Spleen (tissue), 11 donors: ENCODE measurements at regions not wholly inside any gene's neighbourhood (a gene's known extent, or its start where the extent isn't known, plus 50 kb on each side); places are given as distances from the start of the nearest gene placed in this dataset.

ENCODE experiments used
- DNase-seq: peaks from one replicate; pipeline ENCODE4 v3.0.0-alpha.2; 2020
- H3K27ac ChIP-seq, 8 donors: fragments of 200-600 bp; sonication (generic) in 7 of 8; 1 replicate in 4 of 8; 2 replicates in 4 of 8; pipeline versions ENCODE4 v1.5.0 to v1.8.0; 2016 to 2021; ENCODE audit warnings: inconsistent platforms in 4 of 8, mild to moderate bottlenecking in 4 of 8, moderate library complexity in 1 of 8
- H3K27me3 ChIP-seq, 7 donors: fragments of 200-600 bp; sonication (generic) in 6 of 7; replicated peaks in 1 of 7; 1 replicate in 4 of 7; 2 replicates in 3 of 7; pipeline versions ENCODE4 v1.5.0 to v1.8.0; 2016 to 2021; ENCODE audit warnings: inconsistent platforms in 3 of 7, mild to moderate bottlenecking in 1 of 7
- H3K36me3 ChIP-seq, 6 donors: fragments of 200-600 bp; sonication (generic) in 5 of 6; 1 replicate in 4 of 6; 2 replicates in 2 of 6; pipeline versions ENCODE4 v1.5.0 to v1.8.0; 2016 to 2021; ENCODE audit warnings: inconsistent platforms in 2 of 6
- H3K4me1 ChIP-seq, 6 donors: fragments of 200-600 bp; sonication (generic) in 5 of 6; 1 replicate in 3 of 6; 2 replicates in 3 of 6; pipeline versions ENCODE4 v1.5.0 to v1.8.0; 2016 to 2021; ENCODE audit warnings: inconsistent platforms in 3 of 6
- H3K4me3 ChIP-seq, 8 donors: fragments of 200-600 bp; sonication (generic) in 7 of 8; 1 replicate in 4 of 8; 2 replicates in 4 of 8; pipeline versions ENCODE4 v1.5.0 to v1.8.0; 2016 to 2021; ENCODE audit warnings: inconsistent platforms in 4 of 8, mild to moderate bottlenecking in 4 of 8, moderate library complexity in 2 of 8
- H3K9me3 ChIP-seq, 8 donors: fragments of 200-600 bp; sonication (generic) in 7 of 8; 1 replicate in 4 of 8; 2 replicates in 4 of 8; pipeline versions ENCODE4 v1.5.0 to v1.8.0; 2016 to 2021; ENCODE audit warnings: inconsistent platforms in 4 of 8
- CTCF ChIP-seq, 11 experiments: fragments of 200-600 bp in 7 of 11; fragments of 450-650 bp in 4 of 11; sonication (generic) in 4 of 11; IDR thresholded peaks in 8 of 11; conservative IDR thresholded peaks in 3 of 11; 1 replicate in 7 of 11; 2 replicates in 4 of 11; pipeline versions ENCODE4 v1.4.0 to v1.8.0; 2016 to 2021; ENCODE audit warnings: antibody characterized with exemption in 11 of 11, inconsistent platforms in 4 of 11, mild to moderate bottlenecking in 1 of 11
- POLR2A ChIP-seq, 3 donors: fragments of 450-650 bp; IDR thresholded peaks; one replicate each; pipeline ENCODE4 v1.5.1; 2017; ENCODE audit warnings: antibody characterized with exemption in 3 of 3, mild to moderate bottlenecking in 1 of 3
- POLR2AphosphoS5 ChIP-seq, 3 donors: sonication (generic); formaldehyde crosslinking; IDR thresholded peaks; one replicate each; pipeline ENCODE4 v1.5.1; 2017; ENCODE audit warnings: antibody characterized with exemption in 3 of 3
- WGBS, 5 donors: extraction: QIAGEN DNeasy Blood & Tissue Kit in 3 of 5; methylation state at CpG; one replicate each; pipeline versions ENCODE4 v1.1.5 to v1.1.7; 2013 to 2018; 5-methylcytosine and 5-hydroxymethylcytosine counted together
- intact Hi-C: fragments of 100-400 bp; cut with DNase I; formaldehyde crosslinking; loops from one replicate; pipeline ENCODE4 v1.15.0; 2023; ENCODE audit warnings: low total_unique reads
- donor health status: healthy with polysubstance abuse.
- donor health status: DM: no; HTN: no; CAD: no; lungs with moderate emphysema.
- donor health status: DM: no; HTN: no; CAD: no.
- donor health status: Bipolar disorder and iron deficiency.
- donor health status: healthy.
- donor health status: DM: no; HTN: no; CAD: no.
- donor health status: DM: yes; HTN: yes; CAD: no.

- Histone ChIP-seq H3K4me1 (no peaks in the 10 kb centered on the region), H3K36me3 (no peaks in the 10 kb centered on the region), H3K9me3 (peaks cover 0 to 6% (median 0%) of the 10 kb centered on the region in 8 donors), H3K27ac (peak overlapping the region in 1 of 8 donors; percentile 31), H3K27me3 (no peaks in the 10 kb centered on the region), H3K4me3 (no peak overlapping the region)
- 26 to 43% (median 31%) methylated on average over 4 of the region's 4 CpGs for WGBS, 5 donors
- TF ChIP-seq POLR2A (IDR thresholded peaks at IDR 0.05) (no peak), CTCF (IDR thresholded peaks at IDR 0.05 in 8 of 11, conservative IDR thresholded peaks at IDR 0.05 in 3 of 11) (no peak), POLR2AphosphoS5 (IDR thresholded peaks at IDR 0.05) (no peak)
- intact Hi-C loops: no loop called here
- no peak for DNase-seq
Observed at GRCh38 chr4:176508780-176509331, 189.1 kb downstream of the SPCS3 start.

DNA sequence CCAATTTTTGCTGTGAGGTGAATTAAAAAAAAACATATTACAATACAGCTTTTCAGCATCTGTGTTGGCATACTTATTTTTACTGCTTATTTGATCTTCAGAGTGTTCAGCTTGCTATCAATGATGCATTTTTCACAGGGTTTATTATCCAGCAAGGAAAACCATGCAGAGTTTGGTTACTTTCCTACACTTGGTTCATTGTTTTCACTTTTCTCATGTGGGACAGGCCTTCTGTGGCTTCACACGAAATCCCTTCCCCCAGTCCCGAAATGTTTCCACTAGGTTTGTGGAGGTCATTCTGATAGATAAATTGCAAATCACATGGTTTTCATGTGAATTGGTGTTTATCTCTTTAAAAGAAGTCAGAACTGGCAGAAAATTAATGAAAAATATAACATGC lies 205.8 kb downstream of the SPCS3 start:
- no peak overlapping the region for H3K27ac ChIP-seq
- no peaks in the 10 kb centered on the region for H3K27me3 ChIP-seq
- H3K4me1 ChIP-seq: no peaks in the 10 kb centered on the region
- 63 to 77% (median 68%) methylated on average over 2 of the region's 2 CpGs for WGBS, 5 donors
- no peak for TF ChIP-seq CTCF (IDR thresholded peaks at IDR 0.05 in 8 of 11, conservative IDR thresholded peaks at IDR 0.05 in 3 of 11)
- no peak for TF ChIP-seq POLR2AphosphoS5 (IDR thresholded peaks at IDR 0.05)
- no peak for DNase-seq
- no peak overlapping the region for H3K4me3 ChIP-seq
- H3K36me3 ChIP-seq: no peaks in the 10 kb centered on the region
- intact Hi-C loops: no loop called here
- peaks cover 0 to 9% (median 0%) of the 10 kb centered on the region in 8 donors for H3K9me3 ChIP-seq

GRCh38 chr4:176526704-176527103 lies 206.9 kb downstream of the SPCS3 start:
- 19 to 33% (median 26%) methylated on average over 5 of the region's 5 CpGs for whole genome bisulfite sequencing, 5 donors
- no peaks in the 10 kb centered on the region for H3K4me1 ChIP-seq
- H3K27me3 ChIP-seq: no peaks in the 10 kb centered on the region
- no peak overlapping the region for H3K27ac ChIP-seq
- H3K9me3 ChIP-seq: peaks cover 0 to 9% (median 0%) of the 10 kb centered on the region in 8 donors
- intact Hi-C loops: no loop called here
- DNase-seq: no peak
- no peaks in the 10 kb centered on the region for H3K36me3 ChIP-seq
- TF ChIP-seq CTCF (IDR thresholded peaks at IDR 0.05 in 8 of 11, conservative IDR thresholded peaks at IDR 0.05 in 3 of 11) (no peak), POLR2AphosphoS5 (IDR thresholded peaks at IDR 0.05) (no peak), POLR2A (IDR thresholded peaks at IDR 0.05) (no peak)
- H3K4me3 ChIP-seq: no peak overlapping the region

- no peak for DNase-seq
- no peaks in the 10 kb centered on the region for H3K27me3 ChIP-seq
- H3K4me1 ChIP-seq: no peaks in the 10 kb centered on the region
- H3K36me3 ChIP-seq: no peaks in the 10 kb centered on the region
- no peaks in the 10 kb centered on the region for H3K9me3 ChIP-seq
- intact Hi-C loops: no loop called here
- no peak overlapping the region for H3K4me3 ChIP-seq
- TF ChIP-seq POLR2A (IDR thresholded peaks at IDR 0.05) (no peak), POLR2AphosphoS5 (IDR thresholded peaks at IDR 0.05) (no peak), CTCF (IDR thresholded peaks at IDR 0.05 in 8 of 11, conservative IDR thresholded peaks at IDR 0.05 in 3 of 11) (no peak)
- H3K27ac ChIP-seq: no peak overlapping the region
Observed at GRCh38 chr4:176529574-176529973, 209.8 kb downstream of the SPCS3 start.
